ENCODE measurements at regions not wholly inside any gene's neighbourhood (a gene's known extent, or its start where the extent isn't known, plus 50 kb on each side); places are given as distances from the start of the nearest gene placed in this dataset.

DNA sequence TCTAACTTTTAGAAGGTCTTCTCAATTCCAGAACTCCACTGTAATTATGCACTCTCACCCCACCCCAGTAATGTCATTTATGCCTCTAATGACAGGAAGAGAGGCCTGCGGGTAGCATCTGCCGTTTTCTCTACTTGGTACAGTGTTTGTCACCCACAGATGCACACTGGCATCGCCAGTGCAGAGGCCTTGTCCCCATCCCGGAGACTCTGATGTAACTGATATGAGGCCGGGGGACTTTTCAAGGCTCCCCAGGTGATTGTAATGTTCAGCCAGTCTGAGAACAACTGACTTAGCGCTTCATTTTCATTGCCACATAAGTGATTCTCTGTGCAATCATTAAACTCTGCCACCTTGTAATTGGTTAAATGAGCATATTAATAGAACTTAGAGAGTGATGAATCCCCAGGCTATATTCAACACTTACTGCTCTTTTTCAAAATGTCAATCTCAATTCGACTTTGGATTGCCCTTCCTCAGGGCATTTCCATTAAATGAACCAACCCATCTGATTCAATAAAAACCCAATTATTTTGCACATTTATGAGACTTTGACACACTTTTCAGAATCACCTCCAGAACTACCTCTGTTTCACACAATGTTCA is 113.2 kb downstream of the HERPUD2 start:
- no peak for DNase-seq

DNA sequence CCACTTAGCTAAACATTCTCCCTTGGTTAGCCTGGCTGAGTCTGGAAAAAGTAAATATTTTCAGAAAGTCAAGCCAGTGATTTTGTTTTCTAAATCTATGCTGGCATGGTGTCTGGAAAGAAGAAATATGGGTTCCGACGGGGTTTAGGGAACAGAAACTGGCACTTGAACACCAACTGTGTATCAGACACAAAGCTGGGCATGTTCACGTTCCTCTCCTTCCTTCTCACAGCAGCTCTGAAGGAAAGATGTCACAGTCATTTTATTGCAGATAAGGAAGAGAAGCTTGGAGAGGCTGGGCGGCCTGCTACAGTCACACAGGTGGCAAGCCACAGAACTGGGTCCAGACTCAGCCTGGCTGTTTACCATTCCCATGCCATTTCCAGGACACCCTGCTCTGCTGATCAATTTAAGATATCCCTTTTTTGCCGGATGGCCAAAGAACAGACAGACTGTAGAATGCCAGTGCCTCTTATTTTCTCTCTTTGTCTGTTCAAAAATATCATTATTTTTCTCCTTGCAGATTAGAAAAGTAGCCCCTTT is 118.8 kb downstream of the HERPUD2 start:
- DNase-seq, result no peak

DNA sequence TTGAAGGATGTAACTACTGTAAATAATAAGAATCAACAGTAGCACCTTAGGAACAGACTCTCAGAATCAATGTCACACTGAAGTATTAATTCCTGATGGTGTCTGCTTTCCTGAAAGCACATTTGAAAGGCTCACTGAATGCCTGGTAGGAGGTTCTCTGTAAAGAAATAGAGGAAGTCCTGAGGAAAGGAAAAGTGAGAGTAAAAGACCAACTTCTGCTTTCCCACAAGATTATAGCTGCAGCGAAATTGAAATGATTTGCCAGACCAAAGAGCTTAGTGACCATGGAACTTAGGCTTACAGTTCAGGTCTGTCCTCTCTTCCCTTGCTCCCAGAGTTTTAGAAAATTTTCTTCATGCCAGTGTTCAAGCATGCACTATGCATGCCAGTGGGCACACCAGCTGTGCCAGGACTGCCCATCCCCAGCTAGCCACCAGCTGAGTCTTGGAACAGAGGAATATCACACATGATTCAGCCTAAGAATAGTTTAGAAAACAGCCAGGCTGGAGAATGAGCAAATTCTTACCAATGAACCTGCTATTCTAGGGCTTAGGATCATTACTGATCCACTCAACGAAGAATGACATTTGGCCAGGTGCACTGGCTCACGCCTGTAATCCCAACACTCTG is 123.2 kb downstream of the HERPUD2 start:
- no peak for DNase-seq

DNA sequence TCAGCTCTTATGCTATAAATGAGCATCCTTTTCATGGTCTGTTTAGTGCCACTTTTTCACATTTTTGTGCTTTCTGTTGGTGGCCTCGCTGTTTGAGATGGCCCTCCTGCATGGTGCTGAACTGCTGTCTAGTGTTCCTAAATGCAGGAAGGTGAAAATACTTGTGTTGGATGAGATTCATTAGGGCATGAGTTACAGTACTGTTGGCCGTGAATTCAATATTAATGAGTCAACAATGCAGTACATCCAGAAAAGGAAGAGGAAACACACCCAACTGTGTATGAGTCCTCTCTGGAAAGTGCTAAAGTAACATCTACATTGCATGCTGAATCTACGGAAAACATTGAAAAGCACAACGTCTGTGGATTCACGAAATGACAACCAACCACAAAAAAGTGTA is 124.0 kb downstream of the HERPUD2 start:
- DNase-seq, result no peak

DNA sequence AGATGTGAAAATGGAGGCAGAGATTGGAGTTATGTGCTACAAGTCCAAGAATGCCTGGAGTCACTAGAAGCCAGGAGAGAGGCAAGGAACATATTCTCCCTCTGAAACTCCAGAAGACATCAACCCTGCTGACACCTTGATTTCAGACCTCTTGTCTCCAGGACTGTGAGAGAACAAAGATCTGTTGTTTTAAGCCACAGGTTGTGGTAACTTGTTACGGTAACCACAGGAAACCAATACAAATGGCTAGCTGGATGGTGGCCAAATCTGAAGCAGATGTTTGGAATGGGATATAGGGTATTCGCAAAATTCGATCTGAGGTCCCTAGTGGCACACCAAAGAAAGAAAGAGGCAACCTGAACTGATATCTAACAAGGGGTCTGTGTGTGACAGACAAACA is 129.0 kb downstream of the HERPUD2 start:
- DNase-seq, result no peak

DNA sequence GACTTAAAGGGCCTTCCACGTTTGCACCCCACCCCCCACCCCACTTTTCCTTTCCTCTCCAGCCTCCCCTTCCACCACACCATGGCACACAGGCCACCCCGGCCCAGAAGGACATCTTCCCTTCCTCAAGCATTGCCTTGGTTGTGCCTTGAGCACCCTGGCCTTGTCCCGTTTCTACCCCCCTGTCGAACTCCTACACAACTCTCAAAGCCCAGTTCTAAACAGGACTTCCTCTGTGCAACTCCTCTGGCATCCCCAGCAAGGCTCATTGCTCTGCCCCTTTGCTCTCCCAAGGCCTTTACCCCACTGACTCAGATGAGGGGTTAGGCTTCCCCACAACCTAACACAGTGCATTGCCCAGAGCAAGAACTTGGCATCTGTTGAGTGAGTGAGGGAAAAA is 136.1 kb downstream of the HERPUD2 start:
- DNase-seq, result no peak

DNA sequence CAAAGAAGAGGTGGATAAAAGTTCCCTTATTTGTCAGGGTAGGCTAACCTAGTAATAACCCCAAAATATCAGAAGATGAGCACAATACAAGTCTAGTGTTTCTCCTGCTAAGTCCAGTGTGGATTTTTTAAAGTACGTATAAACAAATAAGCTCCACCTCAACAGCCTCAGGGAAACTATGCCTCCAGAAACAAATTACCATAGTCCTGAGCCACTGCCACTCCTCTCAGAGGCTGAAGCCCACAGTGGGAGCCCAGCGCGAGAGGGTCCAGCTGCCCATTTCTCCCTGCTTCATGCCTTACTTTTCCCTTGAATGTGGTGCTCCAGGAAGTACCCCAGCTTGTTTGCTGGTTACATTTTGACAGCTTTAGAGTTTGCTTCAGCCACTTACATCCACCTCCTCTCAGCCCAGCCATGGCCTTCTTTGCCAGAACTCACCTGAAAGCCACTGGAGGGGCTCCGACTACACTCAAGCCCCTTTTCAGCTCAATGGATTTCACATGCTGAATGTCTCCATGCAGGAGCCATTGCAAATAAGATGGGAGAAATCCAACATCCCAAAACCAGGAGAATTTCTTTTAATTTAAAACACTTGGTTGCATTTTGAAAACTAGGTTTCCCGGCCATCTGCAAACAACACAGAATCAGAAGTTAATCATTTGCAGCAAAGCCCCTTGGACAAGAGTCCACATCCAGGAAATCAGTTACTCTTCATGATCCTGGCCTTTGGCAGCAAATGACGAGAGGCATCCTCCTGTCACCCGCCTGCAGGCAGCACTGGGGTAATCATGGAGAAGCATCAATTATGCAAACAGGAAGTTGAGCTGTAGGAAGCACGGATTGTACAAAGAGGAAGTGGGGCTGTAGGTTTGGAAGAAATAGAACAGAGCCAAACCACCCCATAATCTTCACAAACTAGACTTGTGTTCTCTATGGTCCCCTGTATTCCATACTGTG is 138.1 kb downstream of the HERPUD2 start:
- DNase-seq, result no peak

DNA sequence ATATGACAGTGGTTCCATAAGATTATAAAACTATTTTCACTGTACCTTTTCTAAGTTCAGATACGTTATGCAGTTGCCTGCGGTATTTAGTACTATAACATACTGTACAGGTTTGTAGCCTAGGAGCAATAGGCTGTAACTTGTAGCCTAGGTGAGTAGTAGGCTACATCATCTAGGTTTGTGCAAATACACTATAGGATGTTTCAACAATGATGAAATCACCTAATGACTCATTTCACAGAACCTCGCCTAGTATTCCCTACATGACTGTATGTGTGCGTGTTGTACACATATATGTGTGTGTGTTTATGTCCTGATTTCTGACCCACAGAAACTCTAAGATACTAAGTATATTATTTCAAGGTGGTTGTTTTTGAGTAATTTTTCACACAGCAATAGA is 139.0 kb downstream of the HERPUD2 start:
- DNase-seq, result no peak

DNA sequence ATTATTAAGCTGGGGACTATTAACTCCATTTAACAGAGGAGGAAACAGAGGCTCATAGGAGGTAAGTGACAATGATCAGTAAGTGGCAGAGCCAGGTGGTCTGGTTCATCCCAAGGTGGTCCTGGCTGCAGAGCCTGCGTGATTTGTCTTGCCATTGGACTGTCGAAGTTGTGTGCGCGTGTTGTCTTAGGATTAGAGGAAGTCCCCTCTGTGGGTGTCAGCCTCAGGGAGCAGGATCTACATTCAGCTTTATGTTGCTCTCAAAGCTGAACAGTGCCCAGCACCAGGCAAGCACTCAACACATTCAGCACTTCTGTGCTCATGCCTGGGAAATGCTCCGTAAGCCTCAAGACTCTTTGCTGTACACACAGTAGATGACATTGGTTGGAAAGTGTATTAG is 139.5 kb downstream of the HERPUD2 start:
- no peak for DNase-seq

DNA sequence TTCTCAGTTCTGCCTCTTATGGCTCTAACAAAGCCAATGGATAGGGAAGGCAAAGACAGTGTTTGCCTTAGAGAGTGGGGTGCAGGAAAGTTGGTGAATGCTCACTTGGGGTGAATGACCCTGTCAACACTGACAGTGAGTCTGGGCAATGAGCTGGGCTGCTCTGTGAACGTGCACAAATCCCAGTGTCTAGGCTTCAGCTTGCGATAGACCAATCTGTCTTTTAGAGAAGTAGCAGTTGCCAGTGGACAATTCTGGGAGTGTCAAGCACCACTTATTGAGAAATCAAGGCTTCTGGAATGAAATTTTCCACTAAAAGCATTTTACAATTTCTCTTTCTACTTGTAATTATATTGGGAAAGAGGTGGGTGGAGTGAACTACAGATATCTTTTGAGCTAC is 141.4 kb downstream of the HERPUD2 start:
- DNase-seq, result no peak

DNA sequence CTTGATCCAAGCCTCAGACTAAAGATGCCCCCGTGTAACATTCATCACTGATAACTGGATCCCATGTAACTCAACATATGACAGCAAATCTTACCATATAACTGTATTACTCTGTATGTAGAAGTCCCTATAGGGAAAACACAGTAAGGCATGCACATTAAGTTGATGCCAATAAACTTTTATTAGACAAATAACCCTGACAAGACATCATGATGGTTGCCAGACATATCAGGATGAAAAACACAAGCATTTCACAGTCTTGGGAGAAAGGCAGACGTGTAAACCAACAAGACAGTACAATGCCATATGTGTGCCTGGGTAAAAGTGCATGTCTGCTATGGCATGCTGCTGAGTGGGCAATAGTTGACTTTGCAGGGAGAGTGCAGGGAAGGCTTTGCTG is 142.2 kb downstream of the HERPUD2 start:
- no peak for DNase-seq

DNA sequence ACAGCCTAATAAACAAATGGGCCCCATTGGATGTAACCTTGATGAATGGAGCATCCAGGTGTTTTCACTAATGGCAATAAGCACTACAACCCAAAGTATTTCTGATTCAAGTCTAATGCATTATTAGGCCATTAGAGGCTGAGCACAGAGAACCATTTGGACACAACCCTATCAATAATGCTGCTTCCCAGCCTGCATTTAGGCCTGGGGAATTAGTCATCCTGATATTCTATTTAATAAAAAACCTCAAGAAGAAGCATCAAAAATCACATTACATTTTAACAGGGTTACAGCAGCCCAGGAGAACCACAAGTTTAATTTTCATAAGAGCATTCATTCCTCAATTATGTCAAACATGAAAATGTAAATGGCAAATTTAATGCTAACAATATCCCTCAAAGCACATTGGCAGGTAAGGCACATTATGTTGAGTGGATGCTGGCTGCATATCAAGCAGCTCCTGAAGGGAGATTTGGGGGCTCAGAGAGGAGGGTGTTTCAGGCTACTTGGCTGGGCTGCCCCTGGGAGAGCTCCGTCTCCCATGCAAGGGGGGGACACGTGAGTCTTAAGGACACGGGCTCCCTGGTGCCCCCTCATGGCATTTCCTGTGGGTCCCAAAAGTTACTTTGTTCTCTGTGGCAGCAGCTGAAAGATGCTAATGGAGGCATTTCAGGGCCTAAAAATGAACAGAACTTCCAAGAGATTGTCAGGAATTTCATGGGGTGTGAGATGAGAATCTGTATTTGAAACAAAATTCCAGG is 143.4 kb downstream of the HERPUD2 start:
- DNase-seq, result no peak

DNA sequence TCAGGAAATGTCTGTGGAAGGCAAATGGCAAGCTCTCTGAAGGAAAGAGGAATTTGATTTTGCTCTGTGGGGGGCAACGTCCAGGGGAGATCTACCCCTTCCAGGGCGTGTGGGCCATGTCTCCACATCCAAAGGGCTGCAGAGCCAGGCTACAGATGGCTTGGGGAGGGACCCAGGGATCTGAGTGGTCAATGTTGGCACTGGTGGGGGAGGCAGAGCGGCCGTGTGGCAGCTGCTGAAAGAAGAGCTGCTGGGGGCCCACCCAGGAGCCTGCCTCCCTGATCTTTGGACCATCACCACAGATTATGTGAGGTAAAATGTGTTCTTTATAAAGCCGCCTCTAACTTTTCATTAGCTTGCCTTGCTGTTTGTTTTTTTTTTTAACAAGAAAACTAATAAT is 144.1 kb downstream of the HERPUD2 start:
- no peak for DNase-seq

DNA sequence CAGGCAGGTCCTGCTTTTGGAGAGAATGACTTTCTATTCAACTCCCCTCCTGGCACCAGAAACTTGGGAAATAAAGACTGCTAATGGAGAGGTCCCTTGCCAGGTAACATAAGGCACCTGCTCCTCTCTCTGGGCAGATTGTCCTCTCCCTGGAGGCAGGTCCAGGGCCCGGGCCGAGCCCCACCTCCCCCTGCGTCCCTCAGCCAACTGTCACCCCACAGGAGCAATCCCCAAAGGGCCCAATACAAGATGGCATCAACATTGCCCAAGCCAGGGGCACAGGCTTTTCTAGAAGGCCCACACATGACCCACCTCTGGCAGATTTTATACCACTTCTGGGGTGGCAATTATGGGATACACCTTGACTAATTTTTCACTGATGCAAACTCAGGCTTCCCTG is 145.2 kb downstream of the HERPUD2 start:
- no peak for DNase-seq

DNA sequence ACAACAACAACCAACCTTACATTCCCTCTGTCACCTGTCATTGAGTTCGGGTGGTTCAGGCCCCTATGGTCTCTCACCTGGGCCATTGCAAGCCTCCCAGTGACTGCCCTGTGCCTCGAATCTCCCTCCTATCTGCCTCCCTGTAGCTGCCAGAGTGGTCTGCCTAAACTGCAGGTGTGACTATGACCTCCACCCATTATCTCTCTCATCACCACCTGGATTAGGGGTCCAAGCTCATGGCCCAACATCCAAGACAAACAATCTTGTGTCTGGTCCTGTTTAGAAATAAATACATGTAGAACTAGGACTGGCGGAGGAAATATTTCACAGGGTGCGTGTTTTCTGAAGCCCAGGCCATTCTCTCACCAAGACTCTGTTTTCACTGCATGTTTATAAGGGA is 146.6 kb downstream of the HERPUD2 start:
- no peak for DNase-seq

DNA sequence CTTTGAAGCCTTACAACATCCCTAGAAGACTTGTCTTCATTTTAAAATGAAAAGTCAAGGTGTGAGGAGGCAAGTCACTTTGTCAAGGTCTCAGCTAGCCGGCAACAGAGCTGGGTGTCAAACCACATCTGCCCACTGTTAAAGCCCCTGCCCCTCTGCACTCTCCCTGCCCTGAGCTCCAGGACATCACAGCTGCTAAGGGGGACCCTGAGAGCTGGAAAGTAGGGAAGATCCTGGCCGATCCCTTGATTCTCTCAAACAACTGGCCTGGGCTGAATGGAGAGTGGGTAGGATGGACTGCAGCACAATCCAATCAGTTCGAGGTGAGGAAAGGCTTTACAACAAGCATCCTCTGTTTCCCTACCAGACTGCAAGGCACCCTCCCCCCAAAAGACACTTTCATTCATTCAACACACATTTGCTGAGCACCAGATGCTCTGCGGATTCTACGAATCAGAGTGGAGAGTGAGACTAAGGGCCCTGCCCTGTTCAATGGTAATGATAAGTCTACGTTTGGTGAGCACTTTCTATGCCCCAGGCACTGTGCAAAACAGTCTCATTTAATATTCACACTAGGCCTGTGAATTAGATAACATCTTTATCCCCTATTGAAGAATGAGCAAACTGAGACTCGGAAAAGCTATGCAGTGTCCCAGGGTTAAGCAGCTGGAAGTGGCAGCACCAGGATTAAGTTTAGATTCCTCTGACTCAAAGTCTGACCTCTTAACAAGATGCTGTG is 148.1 kb downstream of the HERPUD2 start:
- no peak for DNase-seq

DNA sequence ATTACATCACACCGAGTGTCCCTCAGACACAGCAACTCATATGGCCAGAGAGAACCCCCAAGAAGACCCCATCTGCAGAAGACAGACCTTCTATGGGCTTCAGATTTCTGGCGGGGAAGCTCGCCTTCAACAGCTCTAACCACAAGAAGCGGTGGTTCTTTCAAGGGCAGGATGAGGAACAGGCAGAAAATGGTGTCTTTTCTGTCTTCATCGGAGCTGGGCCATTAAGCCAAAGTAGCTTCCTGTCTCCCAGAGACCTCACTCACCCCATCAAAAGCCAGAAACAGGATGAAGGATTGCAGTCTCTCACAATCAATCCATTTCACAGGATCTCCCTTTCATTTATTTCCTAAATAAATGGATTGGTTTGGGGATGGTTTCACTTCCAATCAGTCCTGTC is 149.1 kb downstream of the HERPUD2 start:
- no peak for DNase-seq

DNA sequence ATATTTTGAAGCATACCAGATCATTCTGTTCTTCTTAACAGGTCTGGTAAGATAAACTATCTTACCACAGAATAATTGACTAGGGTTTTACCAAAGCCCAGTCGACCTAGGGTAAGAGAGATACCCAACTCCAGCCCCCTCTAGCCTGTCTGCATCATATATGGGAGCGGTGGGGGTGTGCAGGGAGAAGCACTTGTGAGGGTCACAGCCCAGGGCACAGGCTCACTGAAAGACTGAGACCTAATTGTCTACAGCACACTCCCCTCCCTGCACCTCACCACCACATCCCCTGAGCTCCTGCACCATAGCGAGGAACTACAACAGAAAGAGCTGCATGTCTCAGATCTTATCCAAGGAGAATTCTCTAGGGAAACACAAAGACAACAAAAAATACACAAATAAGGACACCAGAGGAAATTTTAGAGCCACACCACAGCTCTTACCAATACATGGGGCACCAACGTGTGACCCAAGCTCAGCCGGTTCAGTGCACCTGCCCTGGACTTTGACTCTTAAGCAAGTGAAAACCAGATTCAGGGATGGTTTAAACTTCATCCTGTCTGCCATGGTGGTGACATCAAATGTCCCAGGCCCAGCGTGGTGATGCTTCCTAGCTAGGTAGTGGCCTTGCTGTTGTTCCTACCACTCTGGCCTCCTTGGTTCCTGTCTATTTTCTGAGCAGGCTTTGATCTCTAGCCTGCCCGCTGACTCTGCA is 150.8 kb downstream of the HERPUD2 start:
- no peak for DNase-seq

DNA sequence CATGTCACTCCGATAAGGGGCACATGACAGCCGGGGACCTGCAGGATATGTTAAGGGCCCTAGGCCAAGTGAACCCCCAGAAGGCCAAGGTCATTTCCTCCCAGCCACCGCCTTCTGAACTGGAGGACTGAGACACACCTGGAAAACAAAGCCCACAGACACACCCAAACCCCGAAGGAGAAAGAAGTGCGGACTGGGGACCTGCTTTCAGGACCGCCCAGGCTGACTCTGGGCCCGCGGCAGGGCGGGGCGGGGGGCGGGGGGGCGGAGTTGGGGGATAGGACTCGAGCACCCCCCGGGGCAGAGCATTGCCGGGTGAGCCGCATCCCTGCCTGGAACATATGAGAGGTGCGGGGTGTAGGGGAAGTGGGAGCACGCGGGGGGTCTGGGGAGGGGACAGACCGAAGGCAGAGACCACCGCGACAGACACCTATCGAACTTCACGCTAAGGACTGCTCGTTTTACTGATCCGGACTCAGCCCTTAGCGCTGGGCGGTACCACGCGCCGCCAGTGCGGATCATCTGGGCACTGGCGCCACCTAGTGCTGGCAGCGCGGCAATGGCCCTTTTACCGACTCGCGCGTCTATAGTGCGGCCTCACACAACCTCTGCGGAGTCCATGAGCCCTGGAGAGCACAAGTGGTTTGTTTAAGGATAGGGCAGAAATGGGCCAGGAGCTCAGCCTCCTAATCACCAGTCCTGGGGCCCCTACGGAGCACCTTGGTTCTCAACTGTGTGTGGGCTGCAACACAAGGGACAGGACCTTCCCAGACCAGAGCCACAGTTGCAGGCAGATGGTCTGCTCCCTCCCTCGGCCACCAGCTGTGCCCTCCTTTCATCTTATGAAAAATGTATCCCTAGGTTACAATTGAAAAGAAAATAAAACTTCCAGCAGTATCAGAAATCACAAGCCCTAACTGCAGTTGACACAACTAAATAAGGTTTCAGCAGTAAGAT is 157.6 kb downstream of the HERPUD2 start:
- peak; percentile 89 to 90 for DNase-seq

DNA sequence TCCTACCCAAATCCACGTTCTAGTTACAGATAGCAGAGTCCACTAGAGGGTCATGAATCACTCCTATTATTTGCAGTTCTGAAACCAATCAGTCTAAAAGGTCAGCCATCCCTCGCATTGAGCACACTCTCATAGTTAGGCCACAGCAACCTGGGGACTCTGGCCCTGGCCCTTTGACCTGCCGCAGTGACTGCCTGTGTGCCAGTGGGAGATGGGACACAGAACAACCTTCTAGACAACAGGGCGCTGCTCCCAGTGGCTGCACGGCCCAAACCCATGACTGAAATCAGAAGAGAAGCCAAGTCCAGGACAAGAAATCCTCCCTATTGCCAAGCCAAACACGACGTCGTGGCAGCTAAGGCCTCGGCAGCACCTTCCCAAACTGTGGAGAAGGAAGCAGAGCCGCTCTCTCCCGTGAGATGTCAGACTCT is 158.5 kb downstream of the HERPUD2 start:
- DNase-seq, result no peak
